ENCODE measurements at regions not wholly inside any gene's neighbourhood (a gene's known extent, or its start where the extent isn't known, plus 50 kb on each side); places are given as distances from the start of the nearest gene placed in this dataset.

DNA sequence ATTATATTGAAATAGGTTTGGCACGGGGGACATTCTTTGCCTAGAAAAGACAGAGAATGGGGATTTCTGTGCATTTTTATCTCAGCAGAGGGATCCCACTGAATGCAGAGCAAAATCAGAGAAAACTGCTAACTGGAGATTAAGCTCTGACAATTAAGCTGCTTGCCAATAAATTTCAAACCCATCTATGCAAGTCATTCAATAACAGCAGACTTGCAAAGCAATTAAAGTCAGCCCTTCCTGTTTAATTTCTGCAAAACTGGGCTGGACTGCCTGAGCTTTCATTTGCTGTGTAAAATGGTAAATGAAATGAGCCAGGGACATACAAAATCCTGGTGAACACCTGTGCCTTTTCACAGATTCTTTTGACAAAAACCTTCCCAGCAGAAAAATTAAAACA, 1273.9 kb upstream of the CNTN5 start (continued):
- TF ChIP-seq MAZ (CRISPR knock-in tag; conservative IDR thresholded peaks at IDR 0.05 in 1 of 2, IDR thresholded peaks at IDR 0.05 in 1 of 2): no peak
- TF ChIP-seq ZC3H11A (IDR thresholded peaks at IDR 0.05; ENCODE audit: low read depth, low read length): no peak
- TF ChIP-seq ATF4 (CRISPR knock-in tag; IDR thresholded peaks at IDR 0.05): no peak
- TF ChIP-seq PTBP1 (IDR thresholded peaks at IDR 0.05; ENCODE audit: low read depth, low read length): no peak

GRCh38 chr11:97751405-97751804, 1269.3 kb upstream of the CNTN5 start:
- H3K4me3 ChIP-seq: no peak overlapping the region
- intact Hi-C loops (cut with micrococcal nuclease): no loop called here
- no peak overlapping the region for H2AFZ ChIP-seq (ENCODE audit: low read depth, low read length)
- no peaks in the 10 kb centered on the region for H3K36me3 ChIP-seq (ENCODE audit: control insufficient read depth, insufficient read depth, low read length)
- FAIRE-seq (no peak), ATAC-seq (no peak), DNase-seq (ENCODE audit: extremely low read depth in 1 of 4, low spot score in 3 of 4) (no peak)
- H3K9me1 ChIP-seq (ENCODE audit: control insufficient read depth, insufficient read depth, low read length): no peaks in the 10 kb centered on the region
- H3K4me2 ChIP-seq (ENCODE audit: insufficient read depth, low read length): no peak overlapping the region
- no peaks in the 10 kb centered on the region for H3K27me3 ChIP-seq (ENCODE audit: control insufficient read depth in 2 of 2, insufficient read depth in 2 of 2, low read length in 2 of 2)
- no peak overlapping the region for H3K27ac ChIP-seq (ENCODE audit: extremely low read depth, low read depth, low read length)
- 34% methylated on average over 5 of the region's 5 CpGs for WGBS (ENCODE audit: insufficient coverage, low coverage, missing lambda C conversion rate)
- no peak overlapping the region for H3K9ac ChIP-seq (ENCODE audit: insufficient read depth in 1 of 2, low read depth in 2 of 2, low read length in 2 of 2)
- CTCF ChIA-PET (ENCODE audit: low intra/inter-chr PET ratio): no interaction called here
- in situ Hi-C loops (cut with MboI): no loop called here
- no TSS peak for BruUV-seq (replicated peaks)
- no peaks in the 10 kb centered on the region for H3K79me2 ChIP-seq (ENCODE audit: control insufficient read depth, insufficient read depth, low read length)
- no peaks in the 10 kb centered on the region; the same call in 1 of the 2 replicates for H3K9me3 ChIP-seq (replicated peaks; ENCODE audit: control insufficient read depth, insufficient read depth, low read depth, low read length)
- TF ChIP-seq ZNF239 (CRISPR knock-in tag; IDR thresholded peaks at IDR 0.05) (no peak), ZNF280B (CRISPR knock-in tag; IDR thresholded peaks at IDR 0.05) (no peak), MLLT1 (IDR thresholded peaks at IDR 0.05) (no peak), ZFP30 (CRISPR knock-in tag; IDR thresholded peaks at IDR 0.05; ENCODE audit: borderline replicate concordance) (no peak), ZEB2 (IDR thresholded peaks at IDR 0.05) (no peak), ZNF24 (IDR thresholded peaks at IDR 0.05) (no peak), ZZZ3 (IDR thresholded peaks at IDR 0.05) (no peak), ZNF3 (CRISPR knock-in tag; IDR thresholded peaks at IDR 0.05) (no peak), CTBP1 (IDR thresholded peaks at IDR 0.05; ENCODE audit: borderline replicate concordance) (no peak), NFE2L1 (tag; IDR thresholded peaks at IDR 0.05; ENCODE audit: borderline replicate concordance, low read depth) (no peak)
- H3K4me1 ChIP-seq (replicated peaks in 1 of 2; ENCODE audit: control insufficient read depth in 2 of 2, insufficient read depth in 2 of 2, low read length in 2 of 2): no peaks in the 10 kb centered on the region
- H4K20me1 ChIP-seq (replicated peaks; ENCODE audit: control insufficient read depth, insufficient read depth, low read length): no peaks in the 10 kb centered on the region
- POLR2A ChIA-PET: no interaction called here

Data from K562 (cell line).